ENCODE measurements at regions not wholly inside any gene's neighbourhood (a gene's known extent, or its start where the extent isn't known, plus 50 kb on each side); places are given as distances from the start of the nearest gene placed in this dataset.

GRCh38 chr1:234702342-234703000 is 92.5 kb upstream of the IRF2BP2 start:
- no peak for DNase-seq (ENCODE audit: low read depth, low spot score)
- no peak overlapping the region for H3K27ac ChIP-seq

- H3K27ac ChIP-seq = no peak overlapping the region
- DNase-seq (ENCODE audit: low read depth, low spot score) = no peak
Observed at GRCh38 chr1:234701737-234702341, 91.9 kb upstream of the IRF2BP2 start.

GRCh38 chr1:234699795-234700665 is 90.1 kb upstream of the IRF2BP2 start:
- no peak overlapping the region for H3K27ac ChIP-seq
- DNase-seq (ENCODE audit: low read depth, low spot score) = no peak

- H3K27ac ChIP-seq = no peak overlapping the region
- DNase-seq (ENCODE audit: low read depth, low spot score) = no peak
Observed at GRCh38 chr1:234698686-234699085, 88.7 kb upstream of the IRF2BP2 start.

GRCh38 chr1:234697741-234698140 is 87.8 kb upstream of the IRF2BP2 start:
- H3K27ac ChIP-seq = no peak overlapping the region
- no peak for DNase-seq (ENCODE audit: low read depth, low spot score)

GRCh38 chr1:234697015-234697414 is 87.0 kb upstream of the IRF2BP2 start:
- DNase-seq (ENCODE audit: low read depth, low spot score) = no peak
- no peak overlapping the region for H3K27ac ChIP-seq

GRCh38 chr1:234696148-234696576 is 86.2 kb upstream of the IRF2BP2 start:
- DNase-seq (ENCODE audit: low read depth, low spot score) = no peak
- no peak overlapping the region for H3K27ac ChIP-seq

GRCh38 chr1:234694661-234695060 is 84.7 kb upstream of the IRF2BP2 start:
- no peak overlapping the region for H3K27ac ChIP-seq
- no peak for DNase-seq (ENCODE audit: low read depth, low spot score)

GRCh38 chr1:234692966-234693580 is 83.1 kb upstream of the IRF2BP2 start:
- DNase-seq (ENCODE audit: low read depth, low spot score) = no peak
- no peak overlapping the region for H3K27ac ChIP-seq

GRCh38 chr1:234691567-234691966 is 81.6 kb upstream of the IRF2BP2 start:
- no peak for DNase-seq (ENCODE audit: low read depth, low spot score)
- no peak overlapping the region for H3K27ac ChIP-seq

- DNase-seq (ENCODE audit: low read depth, low spot score) = no peak
Observed at GRCh38 chr1:234690872-234691271, 80.9 kb upstream of the IRF2BP2 start.

GRCh38 chr1:234689236-234689635 is 79.3 kb upstream of the IRF2BP2 start:
- no peak for DNase-seq (ENCODE audit: low read depth, low spot score)
- no peak overlapping the region for H3K27ac ChIP-seq

More at GRCh38 chr1:234690872-234691271, 80.9 kb upstream of the IRF2BP2 start:
- no peak overlapping the region for H3K27ac ChIP-seq

GRCh38 chr1:234687011-234687410 is 77.0 kb upstream of the IRF2BP2 start:
- DNase-seq (ENCODE audit: low read depth, low spot score) = no peak
- no peak overlapping the region for H3K27ac ChIP-seq

GRCh38 chr1:234686035-234686434 is 76.1 kb upstream of the IRF2BP2 start:
- DNase-seq (ENCODE audit: low read depth, low spot score) = no peak
- no peak overlapping the region for H3K27ac ChIP-seq

GRCh38 chr1:234684856-234685255 is 74.9 kb upstream of the IRF2BP2 start:
- no peak for DNase-seq (ENCODE audit: low read depth, low spot score)
- H3K27ac ChIP-seq = peak overlapping the region; percentile 16

GRCh38 chr1:234683861-234684632 is 74.1 kb upstream of the IRF2BP2 start:
- H3K27ac ChIP-seq = peak overlapping the region; percentile 16
- no peak for DNase-seq (ENCODE audit: low read depth, low spot score)

- no peak overlapping the region for H3K27ac ChIP-seq
- no peak for DNase-seq (ENCODE audit: low read depth, low spot score)
Observed at GRCh38 chr1:234683127-234683860, 73.3 kb upstream of the IRF2BP2 start.

GRCh38 chr1:234681990-234682389 is 72.0 kb upstream of the IRF2BP2 start:
- no peak overlapping the region for H3K27ac ChIP-seq
- DNase-seq (ENCODE audit: low read depth, low spot score) = no peak

- no peak overlapping the region for H3K27ac ChIP-seq
- DNase-seq (ENCODE audit: low read depth, low spot score) = no peak
Observed at GRCh38 chr1:234681065-234681464, 71.1 kb upstream of the IRF2BP2 start.

Measured in epithelial cell of prostate (primary cell).